ENCODE measurements at regions not wholly inside any gene's neighbourhood (a gene's known extent, or its start where the extent isn't known, plus 50 kb on each side); places are given as distances from the start of the nearest gene placed in this dataset.

DNA sequence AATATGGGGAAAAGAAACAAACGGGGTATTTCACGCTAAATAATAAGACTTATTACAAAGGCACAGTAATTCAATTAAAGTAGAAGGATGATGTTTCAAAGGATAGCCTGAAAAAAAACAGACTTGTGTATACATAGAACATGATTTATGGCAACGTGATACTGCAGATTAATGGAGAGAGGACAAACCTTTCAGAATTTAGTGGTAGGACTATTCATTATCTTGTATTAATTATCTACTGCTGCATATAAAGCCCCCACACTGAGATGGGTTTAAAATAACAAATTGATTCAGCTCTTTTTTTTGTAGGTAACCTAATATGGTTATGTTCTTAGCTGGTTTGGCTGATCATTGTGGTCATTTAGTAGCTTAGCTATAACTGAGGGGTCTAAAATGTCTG lies 1269.0 kb downstream of the FSTL5 start:
- Histone ChIP-seq H3K27ac (ENCODE audit: low read depth, low read length) (no peak overlapping the region), H2BK12ac (ENCODE audit: low read depth, low read length) (no peak overlapping the region), H3K4me2 (ENCODE audit: insufficient read depth in 1 of 2, low read depth in 2 of 2, low read length in 2 of 2) (no peak overlapping the region), H2BK20ac (ENCODE audit: low read length) (no peak overlapping the region), H2BK15ac (ENCODE audit: low read length) (no peak overlapping the region), H3K79me1 (ENCODE audit: low read depth, low read length) (no peaks in the 10 kb centered on the region), H3K14ac (ENCODE audit: insufficient read length) (no peak overlapping the region), H3K4me1 (replicated peaks in 1 of 4; ENCODE audit: control insufficient read depth in 3 of 4, insufficient read depth in 4 of 4, low read length in 3 of 4) (no peaks in the 10 kb centered on the region), H4K91ac (replicated peaks; ENCODE audit: insufficient read length, low read length) (no peak overlapping the region), H2AFZ (ENCODE audit: low read length) (no peak overlapping the region), H3K4me3 (ENCODE audit: extremely low read depth in 1 of 4, insufficient read depth in 2 of 4, low read depth in 3 of 4, low read length in 4 of 4) (no peak overlapping the region), H2BK5ac (ENCODE audit: low read depth, low read length) (no peak overlapping the region), H2BK120ac (replicated peaks; ENCODE audit: low read depth, low read length) (no peak overlapping the region), H2AK5ac (ENCODE audit: low read depth, low read length) (no peak overlapping the region), H3K23me2 (ENCODE audit: low read depth, low read length) (no peaks in the 10 kb centered on the region), H4K20me1 (replicated peaks in 1 of 2; ENCODE audit: control insufficient read depth in 1 of 2, insufficient read depth in 2 of 2, low read length in 2 of 2) (no peaks in the 10 kb centered on the region), H3K79me2 (ENCODE audit: control insufficient read depth in 1 of 2, insufficient read depth in 2 of 2, low read length in 2 of 2) (no peaks in the 10 kb centered on the region), H3K9me3 (ENCODE audit: insufficient read depth in 2 of 2, low read depth in 1 of 2, low read length in 1 of 2) (no peaks in the 10 kb centered on the region), H3K9ac (replicated peaks in 1 of 4; ENCODE audit: extremely low read depth in 1 of 4, low read depth in 3 of 4, low read length in 3 of 4) (no peak overlapping the region), H3K36me3 (ENCODE audit: control insufficient read depth in 2 of 4, insufficient read depth in 4 of 4, low read length in 3 of 4) (no peaks in the 10 kb centered on the region), H3K23ac (ENCODE audit: insufficient read length) (no peak overlapping the region), H3K18ac (ENCODE audit: extremely low read depth, low read length) (no peak overlapping the region), H4K5ac (ENCODE audit: insufficient read length, low read depth, low read length) (no peak overlapping the region), H3K27me3 (replicated peaks in 1 of 4; ENCODE audit: control insufficient read depth in 3 of 4, extremely low read depth in 1 of 4, insufficient read depth in 3 of 4, low read length in 3 of 4) (no peaks in the 10 kb centered on the region), H3K4ac (replicated peaks; ENCODE audit: insufficient read length, low read depth, low read length) (no peak overlapping the region), H4K8ac (ENCODE audit: extremely low read depth, insufficient read depth, low read length) (no peak overlapping the region), H3K56ac (replicated peaks; ENCODE audit: insufficient read length, low read depth, low read length) (no peak overlapping the region)
- POLR2A ChIA-PET (ENCODE audit: partially characterized antibody) = no interaction called here
- WGBS, 2 experiments (ENCODE audit: extremely low coverage in 1 of 2, insufficient coverage in 1 of 2, insufficient read length in 1 of 2, insufficient replicate concordance in 2 of 2, low coverage in 1 of 2, low lambda C conversion rate in 2 of 2, missing lambda C conversion rate in 1 of 2) = 77% methylated on average over 3 of the region's 3 CpGs; no CpG with 5 or more reads in 1 of the 2 experiments
- DNase-seq (ENCODE audit: low read depth in 1 of 2, low spot score in 2 of 2) (no peak), FAIRE-seq (no peak)
- TF ChIP-seq NANOG (IDR thresholded peaks at IDR 0.05; ENCODE audit: insufficient read depth, low read depth, low read length, poor library complexity, severe bottlenecking) (no peak), SP2 (IDR thresholded peaks at IDR 0.05; ENCODE audit: low read length) (no peak), YY1 (IDR thresholded peaks at IDR 0.05; ENCODE audit: low read depth, low read length) (no peak), HDAC2 (IDR thresholded peaks at IDR 0.05; ENCODE audit: borderline replicate concordance in 1 of 2, low read depth in 2 of 2, low read length in 2 of 2) (no peak), RXRA (IDR thresholded peaks at IDR 0.05; ENCODE audit: insufficient read depth, low read depth, low read length) (no peak), SP4 (IDR thresholded peaks at IDR 0.05; ENCODE audit: low read length) (no peak), RNF2 (IDR thresholded peaks at IDR 0.05; ENCODE audit: borderline replicate concordance, low read depth, low read length, missing control alignments, poor library complexity, severe bottlenecking) (no peak), RBBP5 (IDR thresholded peaks at IDR 0.05; ENCODE audit: borderline replicate concordance, low read depth, low read length) (no peak), SAP30 (IDR thresholded peaks at IDR 0.05; ENCODE audit: insufficient read depth, insufficient replicate concordance, low read length) (no peak), RFX5 (IDR thresholded peaks at IDR 0.05; ENCODE audit: borderline replicate concordance, low read depth, low read length) (no peak)
- CTCF ChIA-PET (ENCODE audit: partially characterized antibody) = no interaction called here

Measured in H1 (cell line).